ENCODE measurements at regions not wholly inside any gene's neighbourhood (a gene's known extent, or its start where the extent isn't known, plus 50 kb on each side); places are given as distances from the start of the nearest gene placed in this dataset.

GRCh38 chrX:35340465-35340864 is 397.9 kb downstream of the FAM47B start:
- POLR2A ChIA-PET: no interaction called here
- no peaks in the 10 kb centered on the region for H3K27me3 Mint-ChIP-seq (ENCODE audit: low read depth)
- no peak overlapping the region for H3K27ac Mint-ChIP-seq
- H3K9me3 Mint-ChIP-seq: no peaks in the 10 kb centered on the region
- H3K36me3 Mint-ChIP-seq: no peaks in the 10 kb centered on the region
- H3K4me3 Mint-ChIP-seq: no peak overlapping the region
- DNase-seq (ENCODE audit: low spot score) (no peak), ATAC-seq (no peak)
- H3K4me1 Mint-ChIP-seq: no peaks in the 10 kb centered on the region
- CTCF ChIA-PET: no interaction called here
- no peak for TF ChIP-seq CREB1 (CRISPR knock-in tag; IDR thresholded peaks at IDR 0.05)
- TF ChIP-seq USF1 (CRISPR knock-in tag; IDR thresholded peaks at IDR 0.05): no peak
- no peak for TF ChIP-seq RORB (CRISPR knock-in tag; IDR thresholded peaks at IDR 0.05)
- no peak for TF ChIP-seq CTCF (IDR thresholded peaks at IDR 0.05)
- no peak for TF ChIP-seq ETV6 (CRISPR knock-in tag; IDR thresholded peaks at IDR 0.05)
- no peak for TF ChIP-seq AR (CRISPR knock-in tag; IDR thresholded peaks at IDR 0.05)
- TF ChIP-seq CDX4 (CRISPR knock-in tag; IDR thresholded peaks at IDR 0.05; ENCODE audit: borderline replicate concordance): no peak
- TF ChIP-seq E2F4 (CRISPR knock-in tag; IDR thresholded peaks at IDR 0.05; ENCODE audit: borderline replicate concordance, low read depth): no peak
- no peak for TF ChIP-seq ZMAT4 (CRISPR knock-in tag; IDR thresholded peaks at IDR 0.05)
- TF ChIP-seq JUN (CRISPR knock-in tag; IDR thresholded peaks at IDR 0.05): no peak
- TF ChIP-seq CBFB (CRISPR knock-in tag; IDR thresholded peaks at IDR 0.05; ENCODE audit: low read depth): no peak
- TF ChIP-seq FOXJ3 (CRISPR knock-in tag; IDR thresholded peaks at IDR 0.05; ENCODE audit: borderline replicate concordance): no peak
- TF ChIP-seq USF2 (CRISPR knock-in tag; IDR thresholded peaks at IDR 0.05): no peak
- TF ChIP-seq ZNF423 (CRISPR knock-in tag; IDR thresholded peaks at IDR 0.05): no peak

GRCh38 chrX:35351212-35351611 is 408.6 kb downstream of the FAM47B start:
- no peak for DNase-seq (ENCODE audit: low spot score)
- Mint-ChIP-seq H3K27me3 (ENCODE audit: low read depth) (no peaks in the 10 kb centered on the region; the same call in 1 of the 2 replicates), H3K36me3 (no peaks in the 10 kb centered on the region), H3K27ac (no peak overlapping the region), H3K4me3 (no peak overlapping the region), H3K4me1 (no peaks in the 10 kb centered on the region), H3K9me3 (peaks cover 18% of the 10 kb centered on the region)
- ChIA-PET POLR2A (no interaction called here), CTCF (no interaction called here)
- no peak for ATAC-seq
- no peak for TF ChIP-seq ATF2 (CRISPR knock-in tag; IDR thresholded peaks at IDR 0.05; ENCODE audit: borderline replicate concordance, low read depth)
- no peak for TF ChIP-seq IRF2 (CRISPR knock-in tag; IDR thresholded peaks at IDR 0.05; ENCODE audit: borderline replicate concordance, low read depth)
- no peak for TF ChIP-seq OVOL2 (CRISPR knock-in tag; IDR thresholded peaks at IDR 0.05; ENCODE audit: borderline replicate concordance)
- TF ChIP-seq IRF1 (CRISPR knock-in tag; IDR thresholded peaks at IDR 0.05): no peak
- TF ChIP-seq RELA (CRISPR knock-in tag; IDR thresholded peaks at IDR 0.05; ENCODE audit: borderline replicate concordance): no peak
- TF ChIP-seq E2F4 (CRISPR knock-in tag; IDR thresholded peaks at IDR 0.05; ENCODE audit: borderline replicate concordance, low read depth): no peak
- TF ChIP-seq E2F5 (CRISPR knock-in tag; IDR thresholded peaks at IDR 0.05): no peak
- TF ChIP-seq TEAD4 (CRISPR knock-in tag; IDR thresholded peaks at IDR 0.05): no peak
- no peak for TF ChIP-seq NR1H2 (CRISPR knock-in tag; IDR thresholded peaks at IDR 0.05)
- no peak for TF ChIP-seq KAT7 (CRISPR knock-in tag; IDR thresholded peaks at IDR 0.05; ENCODE audit: borderline replicate concordance)
